HG03108 (cell line): ENCODE measurements at regions not wholly inside any gene's neighbourhood (a gene's known extent, or its start where the extent isn't known, plus 50 kb on each side); places are given as distances from the start of the nearest gene placed in this dataset.
A peak's percentile ranks its signal among the peaks of the same experiment; 100 is the strongest.

Experiments used
- ATAC-seq: cut with Tn5 transposase; IDR thresholded peaks from one replicate; pipeline ENCODE4 v1.9.1; 2021; ENCODE audit warnings: moderate library complexity; ENCODE audit not compliant: unreplicated experiment

DNA sequence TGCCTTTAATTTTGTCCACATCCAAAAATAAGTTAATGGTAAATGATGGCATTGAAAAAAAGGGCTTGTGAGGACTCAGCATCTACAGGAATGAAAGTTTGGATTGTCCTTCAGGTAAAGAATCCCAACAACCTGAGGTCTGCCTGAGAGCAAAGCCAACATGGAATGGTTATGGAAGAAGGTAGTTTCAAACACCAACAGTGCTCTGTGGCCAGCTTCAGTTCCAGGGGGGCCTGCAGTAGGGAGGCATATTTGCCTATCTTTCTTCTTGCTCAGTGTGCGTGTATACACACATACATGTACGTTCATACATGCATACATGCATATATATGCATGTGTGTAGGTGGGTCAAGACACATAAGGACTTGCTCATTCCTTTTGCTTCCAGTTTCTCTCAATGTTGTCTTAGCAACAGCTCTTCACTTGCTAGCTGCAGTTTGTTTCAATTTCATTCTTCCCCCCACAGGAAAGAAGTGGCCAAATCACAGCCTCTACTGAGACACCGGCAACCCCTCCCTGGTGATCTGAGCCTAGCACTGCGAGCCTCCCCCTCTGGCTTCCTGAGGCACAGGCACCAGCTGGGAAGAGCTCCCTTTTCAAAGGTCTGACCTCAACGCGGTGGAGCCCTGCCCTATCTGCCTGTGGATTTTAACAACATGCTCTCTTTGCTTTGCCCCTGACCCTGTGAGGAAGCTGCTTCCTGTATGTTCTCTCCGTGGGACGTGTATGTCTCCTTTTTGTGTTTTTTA lies 146.2 kb downstream of the KLF13 start:
- peak; percentile 83 for ATAC-seq

GRCh38 chr15:31473385-31474058 lies 146.9 kb downstream of the KLF13 start:
- no peak for ATAC-seq

GRCh38 chr15:31474059-31474868 lies 147.6 kb downstream of the KLF13 start:
- ATAC-seq, result no peak

DNA sequence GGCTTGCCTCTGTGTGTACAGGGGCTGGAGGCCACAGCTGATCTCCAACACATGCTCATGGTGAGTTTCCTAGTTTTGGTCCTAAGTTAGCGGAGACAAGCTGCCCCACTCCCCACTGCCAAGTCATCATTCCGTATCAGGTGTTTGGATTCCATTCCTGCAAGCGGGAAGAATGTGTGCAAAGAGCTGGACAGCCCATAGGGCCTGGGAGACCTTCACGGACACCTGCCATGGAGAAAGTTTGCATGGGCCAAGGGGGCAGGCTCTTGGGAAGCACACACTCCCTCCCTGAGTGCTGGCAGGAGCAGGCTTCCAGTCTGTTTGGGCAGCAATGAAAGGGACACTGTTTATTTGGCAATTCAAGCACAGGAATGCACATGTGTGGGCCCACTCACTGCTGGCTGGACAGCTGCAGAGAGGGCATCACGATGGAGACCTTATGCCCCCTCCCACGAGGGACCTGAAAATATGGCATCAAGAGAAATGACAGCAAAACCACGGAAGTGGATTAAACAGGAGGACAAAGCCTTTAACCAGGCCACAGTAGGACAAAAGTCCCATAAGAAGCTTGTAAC lies 149.7 kb downstream of the KLF13 start:
- ATAC-seq, result no peak

DNA sequence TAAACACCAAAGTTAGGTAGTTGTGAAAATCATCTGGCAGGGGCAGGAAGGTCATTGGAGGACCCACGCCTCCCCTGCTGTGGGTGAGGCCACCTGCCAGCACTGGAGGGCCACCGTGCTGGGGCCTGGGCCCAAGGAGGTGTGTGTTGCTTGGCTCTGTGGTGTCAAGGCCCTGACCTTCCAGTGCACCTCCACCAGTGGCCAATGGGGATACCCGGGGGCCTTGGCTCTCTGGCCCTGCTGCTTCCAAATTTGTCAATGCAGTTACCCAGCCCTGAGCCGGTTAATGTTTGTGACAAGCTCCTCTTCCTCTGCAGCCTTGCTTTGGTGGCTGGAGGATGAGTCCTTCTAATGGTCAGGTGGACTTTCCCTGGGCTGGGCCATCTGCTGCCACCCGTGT lies 150.2 kb downstream of the KLF13 start:
- ATAC-seq, result no peak

GRCh38 chr15:31477301-31477700 lies 150.7 kb downstream of the KLF13 start:
- ATAC-seq, result no peak

- ATAC-seq, result no peak
Measured at GRCh38 chr15:31477851-31478701, 151.4 kb downstream of the KLF13 start.

- no peak for ATAC-seq
Measured at GRCh38 chr15:31478702-31479221, 152.1 kb downstream of the KLF13 start.

DNA sequence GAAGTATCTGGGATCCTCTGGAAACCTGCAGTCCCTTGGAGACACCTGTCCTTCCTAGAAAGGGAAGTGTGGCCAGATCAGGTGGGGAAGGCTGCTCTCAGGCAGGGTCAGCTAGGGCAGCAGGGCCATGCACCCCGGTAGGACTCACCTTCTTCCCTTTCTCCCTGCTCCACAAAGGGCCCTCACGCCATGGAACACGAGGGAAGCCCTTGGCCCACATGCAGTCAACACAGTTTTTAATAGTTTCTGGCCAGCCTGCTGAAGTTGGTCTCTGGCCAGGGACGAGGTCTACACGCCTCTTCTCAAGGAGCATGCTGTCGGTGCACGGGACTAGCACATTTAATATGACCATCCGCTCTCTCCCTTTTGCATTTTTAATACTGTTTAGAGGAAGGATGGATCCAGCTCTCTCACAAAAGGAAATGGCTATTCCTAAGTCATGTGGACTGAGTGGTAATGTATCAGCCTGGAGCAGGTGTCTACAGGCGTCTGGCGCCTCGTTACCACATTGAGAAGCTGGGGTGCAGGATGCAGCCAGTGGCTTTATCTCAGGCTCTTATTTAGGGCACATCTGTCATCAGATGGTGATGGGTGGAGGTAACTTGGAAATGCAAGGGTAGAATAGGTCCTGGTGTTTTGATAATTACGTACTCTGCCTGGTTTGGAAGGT lies 153.9 kb downstream of the KLF13 start:
- no peak for ATAC-seq

GRCh38 chr15:31481142-31481541 lies 154.5 kb downstream of the KLF13 start:
- ATAC-seq, result no peak

DNA sequence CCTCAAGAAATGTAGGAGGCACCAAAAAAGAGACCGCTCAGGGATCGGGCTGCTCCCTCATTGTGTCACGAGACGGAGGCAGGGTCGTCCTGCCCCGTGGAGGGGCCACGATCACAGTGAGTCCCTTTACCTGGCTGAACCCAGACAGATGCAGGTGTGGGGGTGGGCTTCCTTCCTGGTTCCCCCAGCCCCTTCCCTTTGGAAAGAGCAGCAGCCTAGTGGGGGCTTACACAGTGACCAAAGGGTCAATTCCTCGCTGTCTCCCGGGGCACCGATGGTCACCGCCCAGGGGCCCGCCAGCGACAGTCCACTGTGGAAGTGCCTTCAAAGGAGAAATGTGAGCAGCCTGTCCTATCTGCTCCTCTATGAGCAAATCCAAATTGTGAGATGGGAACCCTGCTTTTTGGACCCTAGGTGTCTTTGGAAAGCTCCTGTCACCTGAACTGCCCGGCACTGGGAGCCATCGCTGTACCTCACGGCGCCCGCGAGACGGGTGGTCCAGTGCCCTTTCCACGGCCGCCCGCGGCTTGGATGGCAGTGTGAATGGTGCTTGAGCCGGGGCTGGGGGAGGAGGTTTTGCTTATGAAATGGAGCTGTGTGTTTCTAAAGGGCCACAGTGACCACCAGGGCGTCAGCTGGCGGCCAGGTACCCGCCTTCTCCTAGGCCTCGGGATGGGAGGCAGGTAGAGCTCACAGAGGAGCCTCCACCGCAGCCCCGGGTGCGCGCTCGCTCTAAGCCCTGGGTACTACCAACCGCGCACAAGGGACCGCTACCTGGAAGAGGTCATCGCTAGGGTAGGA lies 155.7 kb downstream of the KLF13 start:
- ATAC-seq, result no peak

GRCh38 chr15:31483053-31483985 lies 156.7 kb downstream of the KLF13 start:
- no peak for ATAC-seq

DNA sequence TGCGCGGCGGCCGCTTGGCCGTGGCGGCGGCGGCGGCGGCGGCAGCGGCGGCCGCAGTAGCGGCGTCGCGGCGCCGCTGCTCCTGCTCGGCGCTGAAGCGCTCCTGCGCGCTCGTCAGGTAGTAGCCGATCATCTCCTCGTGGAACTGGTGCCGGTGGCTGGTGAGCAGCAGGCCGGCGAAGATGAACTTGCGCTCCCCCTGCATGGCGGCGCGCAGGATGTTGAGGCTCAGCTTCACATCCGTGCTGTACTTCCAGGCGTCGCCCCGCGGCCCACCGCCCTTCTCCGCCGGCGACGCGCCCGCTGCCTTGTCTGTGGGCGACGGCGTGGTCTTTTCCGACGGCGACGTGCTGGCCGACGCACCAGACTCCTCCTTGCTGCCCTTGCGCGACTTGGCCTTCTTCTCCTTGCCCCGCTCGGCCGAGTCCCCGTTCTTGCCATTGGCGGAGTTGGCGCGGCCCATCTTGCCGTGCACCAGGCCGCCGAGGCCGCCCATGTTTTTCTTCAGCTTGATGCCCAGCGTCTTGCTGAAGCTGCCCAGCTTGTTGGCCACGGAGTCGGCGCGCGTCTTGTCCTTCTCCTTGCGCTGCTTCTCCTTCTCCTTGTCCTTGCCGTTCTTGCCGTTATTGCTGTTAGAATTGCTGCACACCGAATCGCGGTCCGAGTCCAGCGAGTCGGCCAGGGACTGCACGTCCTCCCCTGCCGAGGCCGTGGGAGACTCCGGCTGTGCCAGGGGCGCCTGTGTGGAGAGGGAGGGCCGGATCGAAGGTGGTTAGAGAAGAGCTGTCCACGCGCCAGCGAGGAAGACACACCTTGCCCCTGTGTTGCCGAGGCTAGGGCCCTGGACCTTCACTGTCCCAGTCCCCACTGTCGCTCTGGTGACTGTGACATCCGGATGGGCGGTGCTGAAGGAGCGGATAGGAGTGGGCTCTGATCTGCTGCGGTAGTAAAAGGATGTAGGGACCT lies 157.6 kb downstream of the KLF13 start:
- no peak for ATAC-seq

DNA sequence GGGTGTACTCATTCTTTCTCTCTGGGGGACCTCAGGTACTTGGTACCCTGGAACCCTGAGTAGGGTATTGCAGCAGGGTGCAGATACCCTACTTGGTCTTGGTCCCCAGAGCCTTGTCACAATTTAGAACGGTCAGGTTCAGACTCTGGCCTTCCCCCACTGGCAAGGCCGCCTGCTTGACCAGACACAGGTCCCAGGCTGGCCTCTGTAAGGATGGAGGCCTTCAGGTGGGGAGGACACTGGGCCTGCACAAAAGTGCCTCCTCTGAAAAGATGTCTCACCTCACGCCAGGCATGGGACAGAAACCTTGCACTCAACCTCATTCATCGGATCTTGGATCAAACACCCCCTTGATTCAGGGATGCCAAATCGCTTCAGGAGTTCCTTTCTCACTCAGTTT lies 158.4 kb downstream of the KLF13 start:
- ATAC-seq, result no peak

DNA sequence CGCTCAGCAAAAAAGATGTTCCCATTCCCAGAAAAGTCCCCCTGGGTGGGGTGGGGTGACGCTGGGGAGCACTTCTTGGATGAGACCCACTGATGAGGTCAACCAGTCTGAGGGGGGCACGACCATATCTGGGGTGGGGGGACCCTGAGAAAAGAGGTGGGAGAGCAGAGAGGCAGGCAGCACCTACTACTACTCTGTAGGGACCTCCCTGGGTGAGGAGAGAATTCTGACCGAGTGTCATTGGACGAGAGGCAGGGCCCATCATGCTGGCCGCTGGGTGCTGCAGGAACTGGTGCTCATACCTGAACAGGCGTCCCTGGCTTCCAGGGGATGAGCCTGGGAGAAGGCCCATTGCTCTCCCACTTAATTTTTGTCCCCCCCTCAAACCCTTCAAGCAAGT lies 158.8 kb downstream of the KLF13 start:
- ATAC-seq, result no peak

DNA sequence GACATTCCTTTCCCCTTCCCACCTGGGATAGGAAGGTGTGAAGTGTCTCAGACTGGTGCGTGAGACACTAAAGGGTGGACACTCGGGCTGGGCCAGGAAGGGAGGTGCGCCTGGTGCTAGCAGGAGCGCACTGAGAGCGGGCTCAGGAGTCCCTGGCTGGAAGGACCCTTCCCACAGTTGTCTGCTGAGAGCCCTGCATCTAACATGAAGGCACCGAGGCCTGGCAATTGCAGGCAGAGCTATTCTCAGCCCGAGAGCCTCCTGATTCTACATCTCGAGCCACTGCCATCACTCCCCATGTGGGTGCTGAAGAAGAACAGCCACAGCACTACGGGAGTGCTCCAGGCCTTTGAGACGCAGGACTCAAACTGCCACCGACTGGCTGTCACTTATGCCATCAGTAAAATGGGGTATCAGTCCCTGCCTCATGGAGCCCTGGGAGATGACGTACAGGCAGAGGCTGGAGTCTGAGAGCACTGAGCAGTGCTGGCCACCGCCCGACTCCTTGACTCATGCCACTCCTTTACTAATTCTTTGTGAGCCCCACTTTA lies 159.4 kb downstream of the KLF13 start:
- no peak for ATAC-seq
